DOHH2 (cell line): ENCODE measurements at regions not wholly inside any gene's neighbourhood (a gene's known extent, or its start where the extent isn't known, plus 50 kb on each side); places are given as distances from the start of the nearest gene placed in this dataset.

Source experiments
- H3F3A ChIP-seq: fragments of 200-600 bp; sonication (generic), shearing (Covaris generic); 2 replicates; pipeline ENCODE4 v1.6.0; 2016; ENCODE audit warnings: antibody characterized with exemption, mild to moderate bottlenecking; ENCODE audit not compliant: control insufficient read depth, insufficient read depth
- H3K27ac ChIP-seq: fragments of 200-600 bp; sonication (generic); 2 replicates; pipeline ENCODE4 v1.5.1; 2014; ENCODE audit warnings: low read depth, mild to moderate bottlenecking, low read length, moderate library complexity
- H3K27me3 ChIP-seq: fragments of 200-600 bp; sonication (generic); 2 replicates; pipeline ENCODE4 v1.6.1; 2014; ENCODE audit warnings: mild to moderate bottlenecking, low read length, mixed read lengths; ENCODE audit not compliant: control insufficient read depth
- H3K36me3 ChIP-seq: fragments of 200-600 bp; sonication (generic); 2 replicates; pipeline ENCODE4 v1.6.1; 2014; ENCODE audit warnings: mild to moderate bottlenecking, low read length, moderate library complexity, mixed read lengths; ENCODE audit not compliant: control insufficient read depth
- H3K4me1 ChIP-seq: fragments of 200-600 bp; sonication (generic); 2 replicates; pipeline ENCODE4 v1.6.1; 2014; ENCODE audit warnings: mild to moderate bottlenecking, low read length, mixed read lengths; ENCODE audit not compliant: control insufficient read depth
- H3K4me2 ChIP-seq: fragments of 200-600 bp; sonication (generic); 2 replicates; pipeline ENCODE4 v1.6.0; 2014; ENCODE audit warnings: mild to moderate bottlenecking, low read length, moderate library complexity
- H3K4me3 ChIP-seq: fragments of 200-600 bp; sonication (generic); 2 replicates; pipeline ENCODE4 v1.5.1; 2014; ENCODE audit warnings: mild to moderate bottlenecking, low read length, mixed read lengths
- H3K79me2 ChIP-seq: fragments of 200-600 bp; sonication (generic); 2 replicates; pipeline ENCODE4 v1.6.1; 2014; ENCODE audit warnings: mild to moderate bottlenecking, low read length, mixed read lengths; ENCODE audit not compliant: control insufficient read depth
- H3K9me2 ChIP-seq: fragments of 200-600 bp; sonication (generic); replicated peaks from 2 replicates; pipeline ENCODE4 v1.6.1; 2014; ENCODE audit warnings: mild to moderate bottlenecking, low read length, mixed read lengths; ENCODE audit not compliant: control insufficient read depth
- H3K9me3 ChIP-seq: fragments of 200-600 bp; sonication (generic); 2 replicates; pipeline ENCODE4 v1.6.1; 2014; ENCODE audit warnings: antibody characterized with exemption, low read length, mixed read lengths; ENCODE audit not compliant: control insufficient read depth, insufficient read depth
- H4K20me1 ChIP-seq: fragments of 200-600 bp; sonication (generic); 2 replicates; pipeline ENCODE4 v1.6.0; 2014; ENCODE audit warnings: low read depth, mild to moderate bottlenecking, antibody characterized with exemption, low read length, moderate library complexity; ENCODE audit not compliant: control insufficient read depth, insufficient read depth
- EZH2phosphoT487 ChIP-seq: fragments of 200-600 bp; sonication (generic); IDR thresholded peaks from 2 replicates; pipeline ENCODE4 v1.6.1; 2017; ENCODE audit warnings: borderline replicate concordance, mild to moderate bottlenecking, antibody characterized with exemption, low read length, moderate library complexity, mixed read lengths
- TF ChIP-seq, protein P1 (sequence below): fragments of 200-600 bp; sonication (generic); IDR thresholded peaks from one replicate; pipeline ENCODE4 v1.5.1; 2014; ENCODE audit warnings: antibody characterized with exemption, mild to moderate bottlenecking, low read depth, low read length; ENCODE audit not compliant: poor library complexity, severe bottlenecking

DNA sequence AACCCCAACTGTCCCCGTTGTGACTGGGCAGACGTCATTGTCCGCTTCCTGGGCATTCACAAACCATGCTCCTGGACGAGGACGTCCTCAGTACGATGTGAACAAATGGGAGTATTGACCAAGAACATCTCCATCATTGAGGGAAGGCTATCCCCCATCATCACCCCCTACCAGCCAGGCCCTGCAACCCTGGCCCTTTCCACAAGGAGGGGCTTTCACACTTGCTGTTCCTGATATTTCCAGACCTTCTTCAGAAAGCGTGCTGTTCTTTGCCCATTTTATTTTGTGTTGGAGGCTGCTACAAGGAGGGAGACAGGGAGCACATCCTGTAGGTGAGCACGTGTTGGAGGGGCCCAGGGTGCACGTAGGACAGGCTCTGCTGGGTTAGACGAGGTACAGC lies 277.0 kb upstream of the LRRC3B start:
- no peaks in the 10 kb centered on the region for H3K9me2 ChIP-seq
- H4K20me1 ChIP-seq, result no peaks in the 10 kb centered on the region
- no peaks in the 10 kb centered on the region for H3K79me2 ChIP-seq
- TF ChIP-seq, protein P1, sequence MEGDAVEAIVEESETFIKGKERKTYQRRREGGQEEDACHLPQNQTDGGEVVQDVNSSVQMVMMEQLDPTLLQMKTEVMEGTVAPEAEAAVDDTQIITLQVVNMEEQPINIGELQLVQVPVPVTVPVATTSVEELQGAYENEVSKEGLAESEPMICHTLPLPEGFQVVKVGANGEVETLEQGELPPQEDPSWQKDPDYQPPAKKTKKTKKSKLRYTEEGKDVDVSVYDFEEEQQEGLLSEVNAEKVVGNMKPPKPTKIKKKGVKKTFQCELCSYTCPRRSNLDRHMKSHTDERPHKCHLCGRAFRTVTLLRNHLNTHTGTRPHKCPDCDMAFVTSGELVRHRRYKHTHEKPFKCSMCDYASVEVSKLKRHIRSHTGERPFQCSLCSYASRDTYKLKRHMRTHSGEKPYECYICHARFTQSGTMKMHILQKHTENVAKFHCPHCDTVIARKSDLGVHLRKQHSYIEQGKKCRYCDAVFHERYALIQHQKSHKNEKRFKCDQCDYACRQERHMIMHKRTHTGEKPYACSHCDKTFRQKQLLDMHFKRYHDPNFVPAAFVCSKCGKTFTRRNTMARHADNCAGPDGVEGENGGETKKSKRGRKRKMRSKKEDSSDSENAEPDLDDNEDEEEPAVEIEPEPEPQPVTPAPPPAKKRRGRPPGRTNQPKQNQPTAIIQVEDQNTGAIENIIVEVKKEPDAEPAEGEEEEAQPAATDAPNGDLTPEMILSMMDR, result no peak
- no peak for TF ChIP-seq EZH2phosphoT487
- H3K4me1 ChIP-seq, result no peaks in the 10 kb centered on the region
- no peak overlapping the region for H3K27ac ChIP-seq
- H3K36me3 ChIP-seq, result no peaks in the 10 kb centered on the region
- no peaks in the 10 kb centered on the region; the same call in 1 of the 2 replicates for H3K9me3 ChIP-seq
- H3F3A ChIP-seq, result no peaks in the 10 kb centered on the region
- no peak overlapping the region for H3K4me2 ChIP-seq
- H3K4me3 ChIP-seq, result no peak overlapping the region
- no peaks in the 10 kb centered on the region for H3K27me3 ChIP-seq

DNA sequence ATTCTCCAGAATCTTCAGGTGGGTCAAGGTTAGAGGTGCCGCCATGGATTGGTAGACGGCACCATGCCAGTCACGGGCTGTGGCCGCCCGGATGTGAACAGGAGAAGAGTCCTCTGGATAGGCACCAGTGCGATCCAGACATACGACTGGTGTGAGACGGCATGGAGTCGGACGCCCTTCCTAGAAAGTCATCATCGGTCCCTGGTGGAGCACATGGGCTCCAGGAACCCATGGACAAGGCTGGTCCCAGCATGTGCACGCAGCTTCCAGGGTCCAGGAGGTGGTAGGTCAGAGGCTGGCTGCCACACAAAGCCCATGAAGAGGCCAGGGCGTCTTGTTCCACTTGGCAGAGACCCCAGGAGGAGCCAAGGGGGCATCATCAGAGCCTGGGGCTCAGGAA lies 276.1 kb upstream of the LRRC3B start:
- H3K9me2 ChIP-seq, result no peaks in the 10 kb centered on the region
- H4K20me1 ChIP-seq, result no peaks in the 10 kb centered on the region
- H3K36me3 ChIP-seq, result no peaks in the 10 kb centered on the region
- TF ChIP-seq EZH2phosphoT487, result no peak
- TF ChIP-seq, protein P1, result no peak
- H3K27me3 ChIP-seq, result no peaks in the 10 kb centered on the region
- H3K9me3 ChIP-seq, result no peaks in the 10 kb centered on the region; the same call in 1 of the 2 replicates
- no peak overlapping the region for H3K27ac ChIP-seq
- H3K4me3 ChIP-seq, result no peak overlapping the region
- no peaks in the 10 kb centered on the region for H3F3A ChIP-seq
- H3K79me2 ChIP-seq, result no peaks in the 10 kb centered on the region
- H3K4me2 ChIP-seq, result no peak overlapping the region
- H3K4me1 ChIP-seq, result no peaks in the 10 kb centered on the region

DNA sequence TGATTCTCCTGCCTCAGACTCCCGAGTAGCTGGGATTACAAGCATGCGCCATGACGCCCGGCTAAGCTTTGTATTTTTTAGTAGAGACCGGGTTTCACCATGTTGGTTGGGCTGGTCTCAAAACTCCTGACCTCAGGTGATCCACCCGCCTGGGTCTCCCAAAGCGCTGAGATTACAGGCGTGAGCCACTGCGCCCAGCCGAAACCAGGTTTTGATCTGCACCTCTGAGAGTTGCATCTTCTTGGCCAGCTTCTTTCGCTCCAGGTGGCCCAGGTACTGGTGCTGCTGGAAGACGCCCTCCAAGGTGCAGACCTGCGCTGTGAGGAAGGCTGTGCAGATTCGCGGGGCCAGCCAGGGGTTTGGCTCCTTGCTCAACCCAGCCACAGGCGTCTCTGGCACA lies 275.4 kb upstream of the LRRC3B start:
- Histone ChIP-seq H3K27ac (no peak overlapping the region), H3K9me3 (no peaks in the 10 kb centered on the region; the same call in 1 of the 2 replicates), H3F3A (no peaks in the 10 kb centered on the region), H3K4me3 (no peak overlapping the region), H3K9me2 (no peaks in the 10 kb centered on the region), H3K36me3 (no peaks in the 10 kb centered on the region), H3K4me1 (no peaks in the 10 kb centered on the region), H4K20me1 (no peaks in the 10 kb centered on the region), H3K79me2 (no peaks in the 10 kb centered on the region), H3K27me3 (no peaks in the 10 kb centered on the region), H3K4me2 (no peak overlapping the region)
- TF ChIP-seq, protein P1, result no peak
- TF ChIP-seq EZH2phosphoT487, result no peak
